Mammary epithelial cell (primary cell): ENCODE measurements at regions not wholly inside any gene's neighbourhood (a gene's known extent, or its start where the extent isn't known, plus 50 kb on each side); places are given as distances from the start of the nearest gene placed in this dataset.

Source experiments
- CTCF ChIP-seq, 2 donors: IDR thresholded peaks in 1 of 2; conservative IDR thresholded peaks in 1 of 2; 2 replicates each; pipeline ENCODE4 v1.5.1; 2011 to 2012; ENCODE audit warnings: inconsistent platforms in 2 of 2, low read length in 2 of 2, mild to moderate bottlenecking in 2 of 2, control low read depth in 1 of 2, low read depth in 1 of 2; ENCODE audit not compliant: insufficient read depth in 1 of 2; ENCODE audit errors: extremely low read depth in 1 of 2
- EZH2 ChIP-seq: IDR thresholded peaks from 2 replicates; pipeline ENCODE4 v1.6.1; 2012; ENCODE audit warnings: low read length, inconsistent platforms, borderline replicate concordance

- TF ChIP-seq CTCF (conservative IDR thresholded peaks at IDR 0.05 in 1 of 2, IDR thresholded peaks at IDR 0.05 in 1 of 2; ENCODE audit: extremely low read depth in 1 of 2, insufficient read depth in 1 of 2, low read depth in 1 of 2, low read length in 2 of 2), result no peak
- TF ChIP-seq EZH2, result no peak
These were observed 144.2 kb downstream of the HLX start for GRCh38 chr1:221023482-221023881.
